A673 (cell line): ENCODE measurements at regions not wholly inside any gene's neighbourhood (a gene's known extent, or its start where the extent isn't known, plus 50 kb on each side); places are given as distances from the start of the nearest gene placed in this dataset.

Experiments used
- EZH2 ChIP-seq: fragments of 200-600 bp; sonication (generic); IDR thresholded peaks from 2 replicates; pipeline ENCODE4 v1.6.1; 2017; ENCODE audit warnings: borderline replicate concordance, low read depth, mild to moderate bottlenecking, mixed read lengths, antibody characterized with exemption, low read length; ENCODE audit not compliant: poor library complexity, severe bottlenecking
- TF ChIP-seq, protein P1 (sequence below): fragments of 300-800, 200-600 bp; sonication (generic); conservative IDR thresholded peaks from 2 replicates; pipeline ENCODE4 v1.5.1; 2017; ENCODE audit warnings: low read depth, mild to moderate bottlenecking, antibody characterized with exemption, low read length, moderate library complexity, mixed read lengths

- TF ChIP-seq, protein P1, sequence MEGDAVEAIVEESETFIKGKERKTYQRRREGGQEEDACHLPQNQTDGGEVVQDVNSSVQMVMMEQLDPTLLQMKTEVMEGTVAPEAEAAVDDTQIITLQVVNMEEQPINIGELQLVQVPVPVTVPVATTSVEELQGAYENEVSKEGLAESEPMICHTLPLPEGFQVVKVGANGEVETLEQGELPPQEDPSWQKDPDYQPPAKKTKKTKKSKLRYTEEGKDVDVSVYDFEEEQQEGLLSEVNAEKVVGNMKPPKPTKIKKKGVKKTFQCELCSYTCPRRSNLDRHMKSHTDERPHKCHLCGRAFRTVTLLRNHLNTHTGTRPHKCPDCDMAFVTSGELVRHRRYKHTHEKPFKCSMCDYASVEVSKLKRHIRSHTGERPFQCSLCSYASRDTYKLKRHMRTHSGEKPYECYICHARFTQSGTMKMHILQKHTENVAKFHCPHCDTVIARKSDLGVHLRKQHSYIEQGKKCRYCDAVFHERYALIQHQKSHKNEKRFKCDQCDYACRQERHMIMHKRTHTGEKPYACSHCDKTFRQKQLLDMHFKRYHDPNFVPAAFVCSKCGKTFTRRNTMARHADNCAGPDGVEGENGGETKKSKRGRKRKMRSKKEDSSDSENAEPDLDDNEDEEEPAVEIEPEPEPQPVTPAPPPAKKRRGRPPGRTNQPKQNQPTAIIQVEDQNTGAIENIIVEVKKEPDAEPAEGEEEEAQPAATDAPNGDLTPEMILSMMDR = no peak
- TF ChIP-seq EZH2 = no peak
These were observed 62.7 kb upstream of the NANOS1 start for GRCh38 chr10:118966850-118967125.
